ENCODE measurements at regions not wholly inside any gene's neighbourhood (a gene's known extent, or its start where the extent isn't known, plus 50 kb on each side); places are given as distances from the start of the nearest gene placed in this dataset.

- DNase-seq (ENCODE audit: low read depth) = no peak
Observed at GRCh38 chr5:73291873-73292272, 118.9 kb downstream of the TMEM174 start.

DNA sequence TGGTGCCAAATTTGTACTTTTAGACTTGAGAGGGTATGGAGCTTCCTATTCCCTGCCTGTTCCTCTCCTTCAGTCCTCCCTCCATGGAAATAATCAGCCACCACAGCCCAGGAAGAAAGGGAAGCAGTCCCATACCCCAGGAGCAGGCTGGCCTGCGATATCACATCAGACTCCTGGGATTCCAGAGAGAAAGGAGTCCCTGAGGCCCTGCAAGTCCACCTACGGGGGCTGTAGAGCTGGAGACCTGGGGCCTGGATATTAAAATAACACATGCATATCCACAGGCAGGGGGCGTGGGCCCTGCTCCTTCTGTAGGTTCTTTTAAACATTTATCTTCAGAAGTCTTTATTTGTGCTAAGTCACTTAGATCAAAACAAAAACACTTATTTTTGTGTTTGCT lies 117.2 kb downstream of the TMEM174 start:
- DNase-seq (ENCODE audit: low read depth) = no peak

DNA sequence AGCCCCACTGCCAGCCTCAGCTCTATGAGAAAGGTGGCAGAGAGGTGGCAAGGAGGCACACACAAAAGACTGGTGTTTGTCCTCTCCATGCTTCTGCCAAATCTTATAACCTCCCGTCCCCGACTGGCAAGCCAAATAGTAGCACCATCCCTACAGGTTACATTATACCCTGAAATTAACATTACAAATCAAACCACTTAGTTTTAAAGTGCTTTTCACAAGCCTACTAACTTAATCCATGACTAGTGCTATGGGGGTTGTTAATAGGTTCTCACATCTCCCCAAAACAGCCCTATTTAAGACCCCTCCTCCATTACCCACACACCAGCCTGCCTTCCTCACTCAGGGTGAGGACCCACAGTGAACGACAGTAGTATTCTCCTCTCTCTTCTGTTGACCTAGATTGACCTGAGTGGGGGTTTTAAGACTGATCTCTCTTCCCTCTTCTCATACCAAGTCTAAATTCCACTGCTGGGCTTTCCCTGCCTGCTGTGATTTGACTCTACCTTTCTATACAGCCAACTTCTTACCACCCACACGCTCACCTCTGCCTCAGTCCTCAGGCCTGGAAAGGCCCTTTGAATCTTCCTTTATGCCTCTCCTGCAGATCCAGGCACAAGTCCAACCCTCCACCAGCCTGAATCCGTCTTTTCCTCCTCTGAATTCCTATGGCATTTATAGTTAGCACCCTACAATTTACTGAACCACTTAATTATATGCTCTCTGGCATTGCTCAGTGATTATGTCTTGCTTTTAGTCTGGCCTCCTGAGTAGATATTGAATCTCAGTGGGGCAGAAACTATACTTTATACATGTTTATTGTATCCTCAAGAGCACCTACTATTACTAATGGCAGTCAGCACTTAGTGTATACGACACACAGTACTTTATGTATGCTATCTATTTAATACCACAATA lies 116.1 kb downstream of the TMEM174 start:
- DNase-seq (ENCODE audit: low read depth) = no peak

- DNase-seq (ENCODE audit: low read depth) = no peak
Observed at GRCh38 chr5:73286896-73287295, 113.9 kb downstream of the TMEM174 start.

DNA sequence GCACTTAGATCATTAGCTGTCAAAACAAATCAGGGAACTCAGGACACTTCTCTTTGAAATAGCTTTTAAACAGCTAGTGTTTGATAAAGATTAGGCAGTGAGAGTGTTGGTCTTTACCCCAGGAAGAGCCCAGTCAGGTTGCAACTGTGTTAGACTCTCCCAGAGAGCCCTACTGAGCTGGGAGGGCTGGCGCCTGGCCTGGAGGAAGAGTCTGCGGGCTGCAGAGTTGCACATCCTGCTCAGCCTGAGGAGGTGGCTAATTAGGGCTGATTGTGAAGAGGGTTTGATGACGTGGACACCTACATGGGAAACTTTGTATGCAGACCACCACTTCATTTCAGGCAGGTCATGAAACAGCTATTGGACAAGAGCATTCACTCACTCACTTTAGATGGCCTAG lies 112.0 kb downstream of the TMEM174 start:
- DNase-seq (ENCODE audit: low read depth) = no peak

- no peak for DNase-seq (ENCODE audit: low read depth)
Observed at GRCh38 chr5:73284220-73284795, 111.3 kb downstream of the TMEM174 start.

GRCh38 chr5:73282923-73283322 lies 109.9 kb downstream of the TMEM174 start:
- DNase-seq (ENCODE audit: low read depth) = no peak

GRCh38 chr5:73282383-73282782 lies 109.4 kb downstream of the TMEM174 start:
- DNase-seq (ENCODE audit: low read depth) = no peak

DNA sequence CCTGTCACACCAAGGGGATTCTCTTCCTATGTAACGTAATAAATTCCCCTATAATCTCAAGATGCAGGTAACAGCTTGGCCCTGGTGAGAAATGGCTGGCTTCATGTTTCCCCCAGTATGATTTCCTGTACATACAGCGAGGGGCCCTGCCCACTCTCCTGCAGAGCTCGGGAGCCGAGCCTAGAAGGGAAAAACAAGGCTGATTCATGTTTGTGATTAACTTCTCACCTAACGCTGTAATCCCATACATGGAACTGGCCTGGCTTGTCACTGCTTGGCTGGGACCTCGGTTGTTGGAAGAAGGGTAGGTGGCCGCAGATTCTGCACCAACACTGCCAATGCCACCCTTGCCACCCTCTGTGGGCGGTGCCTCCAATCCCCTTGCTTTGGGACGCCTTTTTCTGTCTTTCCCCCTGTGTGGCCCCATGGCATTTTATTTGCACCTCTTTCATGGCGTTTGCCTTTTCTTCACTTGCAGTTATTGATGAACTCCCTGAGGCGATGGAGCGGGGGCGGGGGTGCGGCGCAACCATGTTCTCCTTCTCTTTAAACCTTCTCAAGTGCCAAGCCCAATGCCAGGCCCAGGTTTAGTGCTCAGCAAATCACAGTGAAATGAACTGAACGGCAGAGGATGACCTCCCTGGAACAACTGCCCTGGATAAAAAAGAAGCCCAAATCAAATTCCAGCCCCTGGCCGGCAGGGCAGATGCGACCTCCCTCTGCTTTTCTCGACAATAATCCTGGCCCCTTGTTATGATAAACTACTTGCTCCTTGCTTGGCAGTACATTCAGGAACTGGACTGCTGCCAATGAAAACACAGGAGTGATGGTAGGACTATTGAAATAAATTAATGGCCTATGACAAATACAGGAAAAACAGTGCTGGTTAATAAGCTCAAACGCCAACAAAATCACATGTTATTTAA lies 108.1 kb downstream of the TMEM174 start:
- no peak for DNase-seq (ENCODE audit: low read depth)

- DNase-seq (ENCODE audit: low read depth) = no peak
Observed at GRCh38 chr5:73280386-73280785, 107.4 kb downstream of the TMEM174 start.

DNA sequence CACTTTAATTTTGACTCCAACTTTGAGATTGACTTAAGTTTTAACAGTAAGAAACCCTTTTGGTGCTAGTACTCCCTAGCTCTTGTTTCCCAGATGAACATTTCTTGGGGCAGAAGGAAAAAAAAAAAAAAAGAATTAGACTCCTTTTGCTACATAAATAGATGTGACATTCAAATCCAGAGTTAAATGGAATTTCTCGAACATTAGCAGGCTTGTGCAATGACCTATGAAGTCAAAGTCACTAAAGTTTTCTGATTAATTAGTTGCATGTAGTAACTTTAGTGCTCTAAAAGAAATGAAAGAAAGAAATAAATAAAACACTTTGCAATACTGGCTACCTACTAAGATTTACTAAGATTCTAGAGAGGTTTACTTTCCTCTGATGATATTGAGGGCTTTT lies 106.8 kb downstream of the TMEM174 start:
- no peak for DNase-seq (ENCODE audit: low read depth)

DNA sequence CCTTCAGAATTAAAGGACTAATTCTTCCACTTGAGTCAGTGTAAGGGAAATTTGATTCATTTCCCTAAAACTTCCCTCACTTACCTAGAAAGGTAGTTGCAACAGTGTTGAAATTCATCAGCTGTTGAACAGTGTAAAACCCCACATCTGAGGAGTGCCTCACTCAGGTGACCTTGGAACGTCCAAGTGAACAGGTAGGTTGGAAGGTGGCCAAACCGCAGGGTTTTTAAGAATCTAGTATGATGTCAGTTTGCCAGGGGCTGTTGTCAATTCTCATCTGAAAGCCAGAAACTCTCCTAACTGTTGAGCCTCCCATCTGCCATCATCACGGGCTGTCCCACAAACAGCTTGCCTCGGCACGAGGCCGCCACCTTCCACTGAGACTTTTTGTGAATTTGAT lies 105.7 kb downstream of the TMEM174 start:
- no peak for DNase-seq (ENCODE audit: low read depth)

GRCh38 chr5:73274881-73275663 lies 102.1 kb downstream of the TMEM174 start:
- DNase-seq (ENCODE audit: low read depth) = no peak

- no peak for DNase-seq (ENCODE audit: low read depth)
Observed at GRCh38 chr5:73274121-73274520, 101.1 kb downstream of the TMEM174 start.

- DNase-seq (ENCODE audit: low read depth) = no peak
Observed at GRCh38 chr5:73273379-73274050, 100.5 kb downstream of the TMEM174 start.

GRCh38 chr5:73272351-73272750 lies 99.4 kb downstream of the TMEM174 start:
- DNase-seq (ENCODE audit: low read depth) = no peak

- DNase-seq (ENCODE audit: low read depth) = no peak
Observed at GRCh38 chr5:73268826-73269225, 95.8 kb downstream of the TMEM174 start.

DNA sequence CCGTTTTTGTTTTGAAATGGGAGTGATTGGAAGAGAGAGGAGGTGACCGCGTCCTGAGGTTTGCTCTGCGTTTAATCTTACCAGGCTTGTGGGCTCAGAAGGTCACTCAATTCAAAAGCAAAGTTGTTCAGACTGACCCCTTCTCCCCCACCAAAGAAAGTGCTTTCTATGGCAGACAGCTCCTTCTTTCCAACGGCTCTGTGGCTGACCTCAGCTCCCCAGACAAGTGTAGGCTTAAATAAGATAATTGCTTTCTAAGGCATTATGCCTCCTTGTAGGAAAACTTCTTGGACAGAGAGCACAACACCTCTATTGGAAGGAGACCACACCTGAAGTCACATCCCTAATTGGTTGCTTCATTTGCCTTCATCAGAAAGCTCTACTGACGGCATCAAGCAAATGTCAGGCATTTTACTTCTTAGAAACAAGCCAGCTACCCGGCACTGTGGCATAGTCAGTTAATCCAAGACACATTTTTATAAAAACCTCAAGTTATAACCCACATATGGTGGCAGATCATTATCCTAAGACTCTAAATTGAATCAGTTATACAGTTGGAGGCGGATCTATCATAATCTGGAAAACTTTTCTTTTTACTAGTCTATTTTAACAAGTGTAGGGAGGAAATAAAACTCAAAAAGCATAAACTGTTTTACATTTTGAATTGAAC lies 94.9 kb downstream of the TMEM174 start:
- DNase-seq (ENCODE audit: low read depth) = no peak

- no peak for DNase-seq (ENCODE audit: low read depth)
Observed at GRCh38 chr5:73266925-73267765, 94.2 kb downstream of the TMEM174 start.
